Cardiac septum (tissue), 1 donor: ENCODE measurements at regions not wholly inside any gene's neighbourhood (a gene's known extent, or its start where the extent isn't known, plus 50 kb on each side); places are given as distances from the start of the nearest gene placed in this dataset.

Experiments used
- DNase-seq: peaks from one replicate; pipeline ENCODE4 v3.0.0-alpha.2; 2020; ENCODE audit warnings: low spot score
- intact Hi-C: fragments of 100-400 bp; cut with DNase I; formaldehyde crosslinking; loops from one replicate; pipeline ENCODE4 v1.14.0; 2022
- donor health status: DM: no; HTN: no; CAD: no.

DNA sequence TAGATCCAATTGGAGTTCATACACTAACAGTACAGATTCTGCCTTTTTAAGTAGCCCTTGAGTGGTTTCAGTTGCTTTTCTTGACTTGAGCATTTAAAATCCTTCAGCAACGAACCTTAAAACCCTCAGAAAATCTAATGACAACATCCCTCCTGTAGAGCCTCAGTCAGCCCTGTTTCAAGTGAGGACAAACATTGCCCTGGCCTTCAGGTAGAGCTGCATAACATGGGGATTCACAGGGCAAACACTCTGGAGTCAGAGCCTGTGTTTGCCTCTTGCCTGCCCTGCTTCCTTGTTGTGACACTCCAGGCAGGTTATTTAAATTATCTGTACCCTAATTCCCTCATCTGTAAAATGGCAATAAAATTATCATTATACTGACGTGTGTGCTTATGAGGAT lies 96.1 kb upstream of the KCNA3 start:
- no peak for DNase-seq
- intact Hi-C loops: no loop called here

DNA sequence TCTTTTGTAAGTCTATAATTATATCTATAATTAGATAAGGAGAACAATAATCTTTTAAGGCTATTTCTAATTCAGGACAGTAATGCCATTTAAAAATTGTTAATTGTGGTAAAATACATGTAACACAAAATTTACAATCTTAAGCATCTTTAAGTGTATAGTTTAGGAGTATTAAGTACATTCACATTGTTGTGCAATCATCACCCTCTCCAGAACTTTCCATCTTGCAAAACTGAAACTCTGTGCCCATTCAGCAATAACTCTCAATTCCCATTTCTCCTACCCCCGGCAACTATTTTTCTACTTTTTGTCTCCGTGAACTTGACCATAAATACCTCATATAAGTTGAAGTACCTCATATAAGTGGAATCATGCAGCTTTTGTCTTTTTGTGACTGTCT lies 93.9 kb upstream of the KCNA3 start:
- no peak for DNase-seq
- intact Hi-C loops: no loop called here

DNA sequence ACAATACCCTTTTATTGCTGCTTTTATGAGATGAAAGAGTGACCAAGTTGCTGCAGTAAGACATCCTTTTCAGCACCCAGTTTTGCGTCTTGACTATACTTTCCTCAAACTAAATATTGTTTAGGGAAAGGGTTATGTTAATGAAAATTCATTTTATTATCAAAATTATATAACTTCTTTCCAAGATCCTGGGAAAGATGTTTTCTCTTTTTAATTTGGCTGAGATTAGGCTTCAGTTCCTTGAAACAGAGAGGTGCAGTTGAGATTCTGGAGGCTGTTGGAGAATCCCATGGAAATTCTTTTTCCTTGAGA lies 91.6 kb upstream of the KCNA3 start:
- DNase-seq: no peak
- intact Hi-C loops: no loop called here

DNA sequence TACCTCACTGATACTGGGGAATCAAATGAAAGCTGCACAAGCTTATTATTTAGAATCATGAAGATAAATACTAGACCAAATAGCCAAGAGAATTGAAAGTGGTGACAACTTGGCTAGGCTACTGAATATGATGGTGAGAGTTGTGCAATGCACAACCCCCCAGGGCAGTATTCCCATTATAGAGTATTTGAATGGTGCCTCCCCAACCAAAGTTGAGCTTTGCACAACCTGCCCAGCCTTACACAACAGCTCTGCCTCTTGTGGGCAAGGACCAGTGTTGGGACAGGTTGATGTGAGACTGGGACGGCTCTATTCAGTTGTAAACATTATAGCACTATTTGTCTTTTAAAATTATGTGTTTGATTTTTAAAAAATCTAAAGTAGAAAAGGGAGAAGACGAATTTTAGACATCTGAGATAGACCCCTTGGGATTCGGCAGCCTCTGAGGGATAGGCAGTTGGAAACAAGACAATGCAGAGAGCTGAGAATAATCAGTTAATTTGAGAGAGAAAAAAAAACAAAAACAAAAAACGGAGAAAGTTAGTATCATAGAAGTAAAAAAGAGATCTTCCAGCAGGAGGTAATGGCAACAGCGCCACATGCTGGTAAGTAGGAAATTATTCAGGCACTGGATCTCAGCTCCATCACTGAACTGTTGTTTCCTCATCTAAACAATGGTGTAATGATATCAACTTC lies 91.0 kb upstream of the KCNA3 start:
- intact Hi-C loops: no loop called here
- no peak for DNase-seq

DNA sequence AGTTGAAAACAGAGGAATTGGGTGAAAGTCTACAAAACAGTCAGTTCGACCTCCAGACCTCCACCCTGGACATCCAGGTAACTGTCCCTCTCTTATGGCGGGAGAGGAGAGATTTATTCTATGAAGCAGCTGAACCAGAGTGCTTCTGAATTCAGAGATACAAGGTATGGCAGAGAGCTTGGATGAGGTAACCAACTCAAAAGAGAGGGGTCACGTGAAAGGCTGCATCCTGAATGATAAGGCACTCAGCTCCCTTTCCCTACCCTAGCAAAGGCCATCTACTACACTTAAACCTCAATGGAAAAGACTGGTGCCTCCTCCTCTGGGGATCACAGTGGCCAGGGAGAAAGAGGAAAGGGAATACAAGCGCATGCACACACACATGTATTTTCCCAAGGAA lies 88.4 kb upstream of the KCNA3 start:
- intact Hi-C loops: no loop called here

DNA sequence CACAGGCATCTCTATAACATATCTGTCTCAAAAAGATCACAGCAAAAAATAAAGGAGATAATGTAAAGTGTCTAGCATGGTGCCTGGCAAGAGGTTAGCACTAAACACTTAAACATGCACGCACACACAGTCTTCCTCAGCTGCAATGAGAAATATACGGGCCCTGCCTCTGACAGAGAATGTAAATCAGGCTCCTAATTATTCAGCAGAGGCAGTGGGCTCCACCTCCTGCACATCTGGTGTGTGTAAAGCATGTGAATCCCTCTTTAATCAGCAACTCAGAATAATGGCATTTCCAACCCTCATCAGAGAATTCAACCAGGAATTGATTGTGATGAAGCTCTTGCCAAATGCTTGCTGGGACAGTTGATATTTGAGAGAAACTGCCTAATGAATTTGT lies 85.6 kb upstream of the KCNA3 start:
- intact Hi-C loops: no loop called here
- DNase-seq: no peak

More for the DNA sequence above, 88.4 kb upstream of the KCNA3 start:
- DNase-seq: no peak

DNA sequence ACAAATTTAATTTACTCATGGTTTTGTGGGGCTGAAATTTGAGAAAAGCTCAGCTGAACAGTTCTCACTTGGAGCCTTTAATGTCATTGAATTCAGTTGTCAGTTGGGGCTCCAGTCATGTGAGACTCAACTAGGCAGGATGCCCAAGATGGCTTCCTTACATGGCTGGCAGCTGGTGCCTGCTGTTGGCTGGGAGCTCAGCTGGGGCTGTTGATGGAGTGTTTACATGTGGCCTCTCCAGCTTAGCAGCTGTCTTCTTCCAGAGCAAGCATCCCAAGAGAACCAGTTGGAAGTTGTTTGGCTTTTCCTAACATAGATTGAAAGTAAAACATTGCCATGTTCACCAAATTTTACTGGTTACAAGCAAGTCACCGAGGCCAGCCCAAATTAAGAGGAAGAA lies 81.8 kb upstream of the KCNA3 start:
- intact Hi-C loops: loop anchor here (1.0 kb wide), 1 partner anchor 122 kb away; no protein-coding TSS in a partner anchor
- DNase-seq: no peak

DNA sequence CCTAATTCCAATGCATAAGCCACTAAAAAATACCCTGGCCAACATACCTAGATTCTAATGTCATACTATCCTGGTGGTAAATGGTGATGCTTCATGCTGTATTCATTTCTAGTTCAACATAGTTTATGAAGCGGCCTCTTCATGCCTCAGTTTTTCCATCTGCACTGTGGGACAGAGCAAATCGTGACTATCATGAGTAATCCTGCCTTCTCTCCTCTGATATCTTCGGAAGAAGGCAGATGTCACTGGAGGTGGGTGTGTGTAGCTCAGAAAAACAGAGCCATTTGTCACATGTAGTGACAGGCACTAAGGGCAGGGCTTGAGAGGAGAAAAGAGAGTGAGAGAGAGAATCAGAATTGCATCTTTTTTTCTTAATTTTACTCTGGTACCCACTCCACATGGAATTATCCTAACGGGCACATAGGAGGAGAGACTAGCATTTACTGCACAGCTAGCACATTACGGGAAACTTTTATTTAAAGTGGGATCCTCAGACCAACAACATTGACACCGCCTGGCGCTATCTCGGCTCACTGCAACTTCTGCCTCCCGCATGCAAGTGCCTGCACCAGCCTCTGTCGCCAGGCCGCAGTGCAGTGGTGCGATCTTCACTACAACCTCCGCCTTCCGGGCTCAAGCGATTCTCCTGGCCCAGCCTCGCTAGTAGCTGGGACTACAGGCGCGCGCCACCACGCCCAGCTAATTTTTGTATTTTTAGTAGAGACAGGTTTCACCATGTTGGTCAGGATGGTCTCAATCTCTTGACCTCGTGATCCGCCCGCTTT lies 78.4 kb upstream of the KCNA3 start:
- intact Hi-C loops: no loop called here
- DNase-seq: no peak

DNA sequence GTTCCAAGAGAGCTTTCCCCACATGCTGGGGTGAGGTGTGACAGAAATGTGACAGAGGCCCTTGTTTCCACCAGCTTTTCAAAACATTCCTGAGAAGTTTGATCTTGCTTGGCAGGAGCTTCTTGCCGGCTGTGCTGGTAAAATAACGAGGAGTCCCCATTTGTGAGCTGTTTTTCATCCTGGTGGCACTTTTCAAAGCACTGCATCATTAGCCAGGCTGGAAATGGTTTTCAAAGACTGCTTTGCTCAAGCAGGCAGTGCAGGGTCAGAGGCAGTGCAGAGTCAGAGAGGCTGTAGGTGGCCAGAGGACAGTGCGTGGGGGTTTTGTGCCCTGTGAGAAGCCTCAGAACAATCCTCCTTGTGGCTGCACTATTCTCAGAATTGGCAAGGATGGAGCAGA lies 75.8 kb upstream of the KCNA3 start:
- intact Hi-C loops: no loop called here
- DNase-seq: no peak

DNA sequence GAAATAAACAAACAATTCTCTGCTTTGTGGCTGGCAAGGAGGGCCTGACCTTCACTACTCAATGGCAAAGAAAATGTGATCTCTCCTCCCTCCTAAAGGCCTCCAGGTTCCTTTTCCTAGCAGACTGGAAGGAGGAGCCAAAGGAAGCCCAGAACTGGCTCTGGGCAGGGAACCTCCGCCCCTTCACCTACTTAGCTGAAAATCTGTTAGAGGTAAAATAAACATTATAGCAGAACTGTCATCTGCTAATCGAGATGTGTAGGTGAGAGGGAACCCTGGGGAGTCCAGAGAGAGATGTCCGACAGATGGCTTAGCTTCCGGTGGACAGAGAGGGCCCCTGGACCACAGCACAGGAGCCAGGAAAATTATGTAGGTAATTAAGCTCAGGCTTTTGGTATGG lies 75.2 kb upstream of the KCNA3 start:
- DNase-seq: no peak
- intact Hi-C loops: no loop called here

DNA sequence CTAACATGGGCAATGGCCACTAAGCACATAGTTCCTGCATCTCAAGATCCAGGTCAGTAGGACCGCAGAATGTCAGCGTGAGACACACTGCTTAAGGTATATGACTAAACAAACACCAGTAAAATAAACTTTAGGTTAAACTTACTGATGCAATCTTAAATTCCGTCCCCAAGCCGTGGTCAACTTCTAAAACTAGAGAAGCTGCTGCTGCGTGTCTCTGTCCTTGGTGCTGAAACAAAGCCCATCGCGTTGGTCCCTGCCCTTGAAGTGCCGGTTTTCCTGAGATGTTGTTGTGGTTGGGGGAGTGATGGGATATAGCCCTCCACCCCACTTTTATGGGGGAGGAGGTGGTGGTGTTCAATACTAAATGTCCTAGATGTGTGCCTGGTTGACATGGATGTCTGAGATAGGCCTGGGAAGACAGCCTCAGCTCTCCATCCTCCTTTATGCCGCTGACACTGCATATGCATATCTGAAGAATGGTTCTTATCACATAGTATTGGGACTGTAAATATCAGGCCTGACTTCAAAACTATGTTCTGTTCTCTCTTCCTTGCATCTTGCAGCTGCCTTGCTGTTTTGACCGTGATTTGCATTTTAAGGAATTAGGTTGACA lies 72.0 kb upstream of the KCNA3 start:
- intact Hi-C loops: no loop called here
- DNase-seq: no peak

DNA sequence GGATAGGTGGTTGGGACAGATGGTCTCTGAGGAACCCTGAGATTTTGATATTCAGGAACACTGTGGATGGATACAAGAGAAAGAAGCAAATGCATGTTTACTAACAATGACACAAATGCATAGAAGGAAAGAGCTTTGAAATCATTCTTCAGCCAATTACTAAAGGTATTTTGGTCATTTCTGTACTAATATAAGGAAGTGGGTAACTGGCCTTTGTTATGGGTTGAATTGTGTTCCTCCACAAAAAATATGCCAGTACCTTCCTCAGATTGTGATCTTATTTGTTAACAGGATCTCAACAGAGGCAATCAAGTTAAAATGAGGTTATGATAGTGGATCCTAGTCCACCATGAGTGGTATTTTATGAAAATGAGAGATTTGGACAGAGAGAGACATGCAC lies 68.7 kb upstream of the KCNA3 start:
- intact Hi-C loops: no loop called here
- DNase-seq: no peak

DNA sequence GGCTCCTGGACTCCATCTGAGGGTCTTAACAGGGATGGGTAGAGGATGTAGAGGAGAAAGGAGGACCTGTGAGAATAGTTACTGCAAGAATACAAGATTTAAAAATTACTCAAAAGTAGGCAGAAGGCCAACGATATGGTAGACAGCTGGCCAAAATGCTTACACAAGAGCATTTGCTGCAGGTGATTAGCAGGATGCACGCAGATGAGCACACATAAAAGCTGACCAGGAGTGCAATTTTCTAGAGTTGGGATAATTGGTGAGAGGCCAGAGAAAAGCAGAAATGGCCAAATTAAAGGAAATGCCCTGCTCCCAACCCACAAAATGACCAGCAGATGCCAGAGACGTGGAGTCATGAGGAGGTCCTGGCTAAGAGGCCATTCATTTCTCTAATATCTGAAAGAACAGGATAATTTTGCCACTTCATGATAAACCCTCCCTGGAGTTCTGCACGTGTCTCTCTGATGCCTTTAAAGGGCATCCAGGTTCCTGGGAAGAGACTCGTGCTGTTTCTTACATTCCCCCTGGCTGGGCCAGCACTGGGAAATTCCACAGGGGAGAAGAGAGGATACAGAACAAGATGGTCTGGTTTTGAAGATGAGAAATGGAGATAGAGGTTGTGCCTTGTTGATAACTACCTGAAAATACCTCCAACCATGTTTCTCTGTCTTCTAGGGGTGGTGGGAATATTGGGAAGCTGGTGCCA lies 62.3 kb upstream of the KCNA3 start:
- intact Hi-C loops: no loop called here
- no peak for DNase-seq

DNA sequence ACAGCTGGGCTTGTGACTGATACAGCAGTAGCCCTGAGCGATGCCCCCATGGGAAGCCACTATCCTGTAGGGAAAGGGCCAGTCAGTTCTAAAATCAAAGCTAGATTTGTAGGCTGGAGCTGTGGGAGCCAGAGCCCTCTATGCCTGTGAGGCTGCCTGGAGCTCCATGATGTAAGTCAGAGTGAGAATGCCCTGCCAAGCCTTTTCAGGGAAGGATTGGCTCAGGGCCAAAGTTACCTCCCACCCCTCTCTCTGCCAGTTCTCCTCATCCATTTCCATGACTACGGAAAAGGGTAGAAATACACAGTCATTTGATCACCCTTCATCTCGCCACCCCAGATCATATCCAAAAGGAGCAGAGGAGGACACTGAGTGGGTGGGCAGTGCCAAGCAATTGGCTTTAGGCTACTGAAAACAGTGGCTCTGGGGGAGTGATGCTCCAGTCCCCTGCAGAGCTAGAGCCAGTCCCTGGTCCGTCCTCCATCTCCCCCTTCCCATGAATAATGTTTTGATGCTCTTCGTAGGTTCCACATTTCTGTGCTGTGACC lies 59.5 kb upstream of the KCNA3 start:
- intact Hi-C loops: no loop called here

DNA sequence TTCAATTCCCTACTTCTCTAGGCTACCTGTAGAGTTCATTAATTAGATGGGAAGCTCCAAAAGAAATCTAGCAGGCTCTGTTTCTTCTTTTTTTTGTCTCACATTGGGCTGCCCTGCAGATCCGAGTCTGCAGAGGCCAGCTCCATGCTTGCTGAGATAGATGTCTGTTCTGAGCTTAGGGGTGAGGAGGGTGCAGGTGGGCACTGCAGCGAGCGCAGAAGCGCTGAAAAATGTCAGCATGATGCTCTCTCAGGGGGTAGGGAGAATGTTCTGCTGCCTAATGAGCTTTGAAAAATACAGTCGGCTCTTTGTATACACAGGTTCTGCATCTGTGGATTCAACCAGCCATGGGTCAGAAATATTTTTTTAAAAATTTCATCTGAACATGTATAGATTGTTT lies 56.8 kb upstream of the KCNA3 start:
- intact Hi-C loops: no loop called here
- DNase-seq: no peak

More for the DNA sequence above, 59.5 kb upstream of the KCNA3 start:
- no peak for DNase-seq

DNA sequence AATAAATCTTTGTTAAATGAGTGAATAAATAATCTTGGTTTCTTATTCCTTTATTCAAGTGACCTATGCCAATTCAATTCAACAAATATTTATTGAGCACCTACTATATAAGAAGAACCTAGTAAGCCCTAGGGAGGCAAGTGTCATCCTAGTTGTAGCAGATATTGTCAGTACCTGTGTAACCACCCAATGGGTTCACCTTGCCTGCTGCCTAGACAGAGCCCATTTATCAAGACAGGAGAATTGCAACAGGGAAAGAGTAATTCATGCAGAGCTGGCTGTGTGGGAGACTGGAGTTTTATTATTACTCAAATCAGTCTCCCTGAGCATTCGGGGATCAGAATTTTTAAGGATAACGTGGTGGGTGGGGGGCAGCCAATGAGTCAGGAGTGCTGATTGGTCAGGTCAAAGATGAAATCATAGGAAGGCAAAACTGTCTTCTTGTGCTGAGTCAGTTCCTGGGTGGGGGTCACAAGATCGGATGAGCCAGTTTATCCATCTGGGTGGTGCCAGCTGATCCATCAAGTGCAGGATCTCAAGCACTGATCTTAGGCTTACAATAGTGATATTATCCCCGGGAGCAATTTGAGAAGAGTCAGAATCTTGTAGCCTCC lies 53.8 kb upstream of the KCNA3 start:
- intact Hi-C loops: no loop called here

DNA sequence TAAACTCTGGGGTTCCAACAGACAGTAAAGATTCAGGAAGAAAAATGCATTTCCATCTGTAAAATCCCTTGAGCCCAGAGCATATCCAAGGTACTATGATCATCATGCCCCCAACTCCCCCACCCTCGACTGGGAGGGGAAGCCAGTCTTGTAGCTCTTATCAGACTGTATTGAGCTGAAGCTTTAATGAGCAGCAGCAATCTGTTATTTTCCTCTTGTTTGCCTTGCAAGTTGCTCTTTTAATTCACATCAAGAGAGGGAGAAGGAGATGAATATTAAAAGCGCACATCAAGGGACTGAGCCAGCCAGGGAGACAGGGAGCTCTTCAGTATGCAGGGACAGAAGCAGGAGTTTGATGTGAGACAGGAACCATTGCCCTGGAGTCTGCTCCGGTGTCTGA lies 52.5 kb upstream of the KCNA3 start:
- DNase-seq: no peak
- intact Hi-C loops: no loop called here

More for the DNA sequence above, 53.8 kb upstream of the KCNA3 start:
- no peak for DNase-seq

DNA sequence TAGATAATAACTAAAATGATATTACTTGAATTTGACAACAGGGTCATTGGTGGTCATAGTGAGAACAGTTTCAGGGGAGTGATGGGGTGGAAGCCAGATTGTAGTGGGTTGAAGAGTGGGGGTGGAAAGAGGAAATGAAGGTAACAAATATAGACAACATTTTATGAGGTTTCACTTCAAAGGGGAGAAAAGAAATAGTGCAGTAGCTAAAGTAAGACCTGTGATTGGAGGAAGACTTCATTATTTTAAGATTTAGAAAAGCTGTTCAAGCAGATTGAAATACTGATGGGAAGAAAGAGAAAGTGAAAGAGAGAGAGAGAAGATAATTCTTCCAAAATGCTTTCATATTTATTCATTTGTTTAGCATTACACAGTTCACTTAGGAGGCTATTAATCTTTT lies 52.0 kb upstream of the KCNA3 start:
- no peak for DNase-seq
- intact Hi-C loops: no loop called here
